CD8-positive, alpha-beta memory T cell (primary cell): ENCODE measurements at regions not wholly inside any gene's neighbourhood (a gene's known extent, or its start where the extent isn't known, plus 50 kb on each side); places are given as distances from the start of the nearest gene placed in this dataset.
"Not testable (repeated sequence)": the region's sequence is repeated elsewhere in the genome, so short reads cannot be mapped to it uniquely, and the experiment has no call there.

ENCODE experiments used
- CTCF ChIA-PET: fragments of 350-600 bp; sonication (Branson Sonifier 250); formaldehyde crosslinking; loops from one replicate; lab custom pipeline; 2021; ENCODE audit warnings: antibody characterized with exemption; lab: Charles Lee
- POLR2A ChIA-PET: fragments of 350-600 bp; sonication (Branson Sonifier 250); formaldehyde crosslinking; loops from one replicate; lab custom pipeline; 2021; ENCODE audit warnings: antibody characterized with exemption; lab: Charles Lee
- DNase-seq, 5 donors: peaks; one replicate each; pipeline versions ENCODE4 v3.0.0 to v3.0.0-alpha.2; 2020 to 2022; ENCODE audit warnings: mixed read lengths in 1 of 5
- H3K27ac ChIP-seq: one replicate; pipeline ENCODE4 v1.7.0; 2013; ENCODE audit warnings: low read depth, mild to moderate bottlenecking, low read length, moderate library complexity
- H3K27me3 ChIP-seq: 2 replicates; pipeline ENCODE4 v1.7.0; 2013; ENCODE audit warnings: low read length, mild to moderate bottlenecking; ENCODE audit not compliant: insufficient read depth, poor library complexity, severe bottlenecking
- H3K36me3 ChIP-seq: 2 replicates; pipeline ENCODE4 v1.7.0; 2013; ENCODE audit warnings: mild to moderate bottlenecking, low read length, moderate library complexity; ENCODE audit not compliant: insufficient read depth
- H3K4me1 ChIP-seq: 2 replicates; pipeline ENCODE4 v1.7.0; 2013; ENCODE audit warnings: mild to moderate bottlenecking, low read length, moderate library complexity; ENCODE audit not compliant: insufficient read depth
- H3K4me3 ChIP-seq: 2 replicates; pipeline ENCODE4 v1.7.0; 2013; ENCODE audit warnings: mild to moderate bottlenecking, low read length
- H3K9me3 ChIP-seq: 2 replicates; pipeline ENCODE4 v1.7.0; 2013; ENCODE audit warnings: mild to moderate bottlenecking, low read length
- H3K27ac Mint-ChIP-seq, 8 donors: one replicate each; pipeline ENCODE4 v1.8.0; 2020 to 2021; ENCODE audit warnings: mixed read lengths in 8 of 8, mild to moderate bottlenecking in 6 of 8, inconsistent platforms in 3 of 8, moderate library complexity in 3 of 8
- H3K27me3 Mint-ChIP-seq, 2 donors: one replicate each; pipeline ENCODE4 v1.8.0; 2020 to 2021; ENCODE audit warnings: mixed read lengths in 2 of 2, mild to moderate bottlenecking in 1 of 2, moderate library complexity in 1 of 2
- H3K36me3 Mint-ChIP-seq, 3 donors: one replicate each; pipeline ENCODE4 v1.8.0; 2020 to 2021; ENCODE audit warnings: mixed read lengths in 3 of 3, inconsistent platforms in 1 of 3, mild to moderate bottlenecking in 1 of 3
- H3K4me1 Mint-ChIP-seq, 3 donors: one replicate each; pipeline ENCODE4 v1.8.0; 2020 to 2021; ENCODE audit warnings: mixed read lengths in 3 of 3, inconsistent platforms in 1 of 3, mild to moderate bottlenecking in 1 of 3
- H3K4me3 Mint-ChIP-seq, 7 donors: one replicate each; pipeline ENCODE4 v1.8.0; 2020 to 2021; ENCODE audit warnings: mixed read lengths in 7 of 7, mild to moderate bottlenecking in 6 of 7, moderate library complexity in 4 of 7, inconsistent platforms in 2 of 7
- H3K9me3 Mint-ChIP-seq, 5 donors: one replicate each; pipeline ENCODE4 v1.8.0; 2020 to 2022; ENCODE audit warnings: mixed read lengths in 5 of 5, mild to moderate bottlenecking in 3 of 5, moderate library complexity in 2 of 5, inconsistent platforms in 1 of 5

- H3K36me3 ChIP-seq, result no peaks in the 10 kb centered on the region
- H3K4me3 ChIP-seq, result no peak overlapping the region
- H3K9me3 ChIP-seq, result no peaks in the 10 kb centered on the region
- peaks cover 0 to 10% (median 0%) of the 10 kb centered on the region in 3 donors for H3K36me3 Mint-ChIP-seq
- peaks cover 16 to 18% of the 10 kb centered on the region in 2 donors for H3K27me3 Mint-ChIP-seq
- H3K27ac Mint-ChIP-seq, result no peak overlapping the region
- H3K4me1 ChIP-seq, result peaks cover 9% of the 10 kb centered on the region
- no peak for DNase-seq
- H3K27me3 ChIP-seq, result no peaks in the 10 kb centered on the region
- POLR2A ChIA-PET, result no interaction called here
- CTCF ChIA-PET, result no interaction called here
- H3K27ac ChIP-seq, result no peak overlapping the region
- H3K4me1 Mint-ChIP-seq, result peaks cover 22 to 24% (median 22%) of the 10 kb centered on the region in 3 donors
- H3K9me3 Mint-ChIP-seq, result peaks cover 0 to 2% (median 0%) of the 10 kb centered on the region in 5 donors
- no peak overlapping the region for H3K4me3 Mint-ChIP-seq
Measured at GRCh38 chr3:59237121-59237520, 187.3 kb upstream of the CFAP20DC start.

GRCh38 chr3:59235634-59236012 lies 185.8 kb upstream of the CFAP20DC start:
- Histone ChIP-seq H3K27ac (no peak overlapping the region), H3K36me3 (no peaks in the 10 kb centered on the region), H3K4me1 (peaks cover 9% of the 10 kb centered on the region), H3K9me3 (no peaks in the 10 kb centered on the region), H3K4me3 (no peak overlapping the region), H3K27me3 (no peaks in the 10 kb centered on the region)
- peak overlapping the region in 6 of 8 donors; percentile 1 to 50 (median 38) for H3K27ac Mint-ChIP-seq
- peaks cover 0 to 16% (median 0%) of the 10 kb centered on the region in 3 donors for H3K36me3 Mint-ChIP-seq
- peak overlapping the region; percentile 8 to 70 (median 56) for H3K4me3 Mint-ChIP-seq
- CTCF ChIA-PET, result no interaction called here
- H3K4me1 Mint-ChIP-seq, result peaks cover 22 to 24% (median 22%) of the 10 kb centered on the region in 3 donors
- peak in 3 of 5 donors; percentile 2 to 60 (median 34) for DNase-seq
- POLR2A ChIA-PET, result interaction anchor here (0.6 kb wide), 1 partner anchor 8 kb away, joined by 3 read pairs; no protein-coding TSS in a partner anchor
- H3K9me3 Mint-ChIP-seq, result peaks cover 6 to 15% (median 7%) of the 10 kb centered on the region in 5 donors
- peaks cover 16% of the 10 kb centered on the region in 2 donors for H3K27me3 Mint-ChIP-seq

- peak overlapping the region in 1 of 8 donors; percentile 1 for H3K27ac Mint-ChIP-seq
- Histone ChIP-seq H3K27me3 (no peaks in the 10 kb centered on the region), H3K4me3 (no peak overlapping the region), H3K27ac (no peak overlapping the region), H3K36me3 (no peaks in the 10 kb centered on the region), H3K9me3 (no peaks in the 10 kb centered on the region), H3K4me1 (peaks cover 9% of the 10 kb centered on the region)
- peaks cover 9 to 20% (median 12%) of the 10 kb centered on the region in 5 donors for H3K9me3 Mint-ChIP-seq
- DNase-seq, result no peak
- peaks cover 0 to 20% (median 0%) of the 10 kb centered on the region in 3 donors for H3K36me3 Mint-ChIP-seq
- peaks cover 22 to 24% (median 22%) of the 10 kb centered on the region in 3 donors for H3K4me1 Mint-ChIP-seq
- CTCF ChIA-PET, result no interaction called here
- POLR2A ChIA-PET, result interaction anchor here (0.6 kb wide), 1 partner anchor 8 kb away, joined by 3 read pairs; no protein-coding TSS in a partner anchor
- H3K27me3 Mint-ChIP-seq, result peaks cover 16% of the 10 kb centered on the region in 2 donors
- peak overlapping the region in 4 of 7 donors; percentile 4 to 70 (median 42) for H3K4me3 Mint-ChIP-seq
Measured at GRCh38 chr3:59234884-59235633, 185.2 kb upstream of the CFAP20DC start.

- H3K4me3 ChIP-seq, H3K27me3 ChIP-seq, H3K4me3 Mint-ChIP-seq, H3K27ac Mint-ChIP-seq, CTCF ChIA-PET, H3K27ac ChIP-seq, H3K36me3 ChIP-seq, H3K4me1 ChIP-seq, POLR2A ChIA-PET, H3K9me3 ChIP-seq, H3K27me3 Mint-ChIP-seq, DNase-seq: not testable (repeated sequence)
- Mint-ChIP-seq H3K9me3 (peaks cover 9 to 24% (median 12%) of the 10 kb centered on the region in 5 donors), H3K4me1 (peaks cover 8 to 12% (median 12%) of the 10 kb centered on the region in 3 donors), H3K36me3 (peaks cover 0 to 25% (median 1%) of the 10 kb centered on the region in 3 donors)
Measured at GRCh38 chr3:59230379-59230778, 180.6 kb upstream of the CFAP20DC start.

- Mint-ChIP-seq H3K27ac (no peak overlapping the region), H3K4me3 (no peak overlapping the region)
- no peaks in the 10 kb centered on the region for H3K27me3 ChIP-seq
Measured at GRCh38 chr3:59213860-59214259, 164.0 kb upstream of the CFAP20DC start.

GRCh38 chr3:59212128-59212779 lies 162.4 kb upstream of the CFAP20DC start:
- no peaks in the 10 kb centered on the region for H3K27me3 ChIP-seq
- H3K9me3 ChIP-seq, result no peaks in the 10 kb centered on the region
- no peak overlapping the region for H3K4me3 ChIP-seq
- H3K27ac ChIP-seq, result no peak overlapping the region
- Mint-ChIP-seq H3K27ac (no peak overlapping the region), H3K36me3 (no peaks in the 10 kb centered on the region), H3K27me3 (peaks cover 0 to 29% of the 10 kb centered on the region in 2 donors), H3K9me3 (no peaks in the 10 kb centered on the region), H3K4me1 (no peaks in the 10 kb centered on the region), H3K4me3 (no peak overlapping the region)
- CTCF ChIA-PET, result interaction anchor here (1.4 to 2.9 kb wide), 5 partner anchors 8 to 645 kb away, joined by 3 to 11 read pairs (median 4); no protein-coding TSS in a partner anchor
- peak in 2 of 5 donors; percentile 27 to 41 for DNase-seq
- no peaks in the 10 kb centered on the region for H3K4me1 ChIP-seq
- POLR2A ChIA-PET, result no interaction called here
- H3K36me3 ChIP-seq, result no peaks in the 10 kb centered on the region

More at GRCh38 chr3:59213860-59214259, 164.0 kb upstream of the CFAP20DC start:
- ChIA-PET POLR2A (no interaction called here), CTCF (interaction anchor here (1.4 to 1.5 kb wide), 2 partner anchors 10 to 243 kb away, joined by 3 to 4 read pairs; no protein-coding TSS in a partner anchor)
- no peak for DNase-seq
- H3K9me3 ChIP-seq, result no peaks in the 10 kb centered on the region
- peaks cover 0 to 17% of the 10 kb centered on the region in 2 donors for H3K27me3 Mint-ChIP-seq
- no peaks in the 10 kb centered on the region for H3K36me3 Mint-ChIP-seq
- H3K4me3 ChIP-seq, result no peak overlapping the region
- H3K9me3 Mint-ChIP-seq, result no peaks in the 10 kb centered on the region
- no peak overlapping the region for H3K27ac ChIP-seq
- H3K4me1 ChIP-seq, result no peaks in the 10 kb centered on the region
- no peaks in the 10 kb centered on the region for H3K4me1 Mint-ChIP-seq
- no peaks in the 10 kb centered on the region for H3K36me3 ChIP-seq

- no peak overlapping the region for H3K27ac Mint-ChIP-seq
- POLR2A ChIA-PET, result no interaction called here
- DNase-seq, result no peak
- CTCF ChIA-PET, result interaction anchor here (2.9 kb wide), 1 partner anchor 366 kb away, joined by 10 read pairs; no protein-coding TSS in a partner anchor
- no peaks in the 10 kb centered on the region for H3K4me1 ChIP-seq
- H3K4me1 Mint-ChIP-seq, result no peaks in the 10 kb centered on the region
- no peaks in the 10 kb centered on the region for H3K27me3 ChIP-seq
- no peaks in the 10 kb centered on the region for H3K9me3 ChIP-seq
- no peaks in the 10 kb centered on the region for H3K9me3 Mint-ChIP-seq
- no peak overlapping the region for H3K4me3 ChIP-seq
- H3K36me3 Mint-ChIP-seq, result no peaks in the 10 kb centered on the region
- no peaks in the 10 kb centered on the region for H3K36me3 ChIP-seq
- H3K27me3 Mint-ChIP-seq, result peaks cover 6 to 38% of the 10 kb centered on the region in 2 donors
- H3K27ac ChIP-seq, result no peak overlapping the region
- H3K4me3 Mint-ChIP-seq, result no peak overlapping the region
Measured at GRCh38 chr3:59210260-59210659, 160.4 kb upstream of the CFAP20DC start.

- no peak overlapping the region for H3K27ac Mint-ChIP-seq
- CTCF ChIA-PET, result no interaction called here
- H3K36me3 ChIP-seq, result no peaks in the 10 kb centered on the region
- H3K4me1 Mint-ChIP-seq, result no peaks in the 10 kb centered on the region
- H3K9me3 Mint-ChIP-seq, result no peaks in the 10 kb centered on the region
- no peak overlapping the region for H3K27ac ChIP-seq
- no peaks in the 10 kb centered on the region for H3K36me3 Mint-ChIP-seq
- H3K4me3 ChIP-seq, result no peak overlapping the region
- H3K9me3 ChIP-seq, result no peaks in the 10 kb centered on the region
- POLR2A ChIA-PET, result no interaction called here
- DNase-seq, result no peak
- no peaks in the 10 kb centered on the region for H3K4me1 ChIP-seq
- no peak overlapping the region for H3K4me3 Mint-ChIP-seq
- H3K27me3 Mint-ChIP-seq, result no peaks in the 10 kb centered on the region
- no peaks in the 10 kb centered on the region for H3K27me3 ChIP-seq
Measured at GRCh38 chr3:59192473-59192872, 142.6 kb upstream of the CFAP20DC start.
